Adipose tissue (tissue), 3 donors: ENCODE measurements at regions not wholly inside any gene's neighbourhood (a gene's known extent, or its start where the extent isn't known, plus 50 kb on each side); places are given as distances from the start of the nearest gene placed in this dataset.

Experiments
- H3K27ac ChIP-seq: one replicate; pipeline ENCODE4 v1.5.1; 2013; ENCODE audit warnings: low read depth, low read length
- WGBS, 3 donors: extraction: QIAGEN DNeasy Blood & Tissue Kit; methylation state at CpG; one replicate each; pipeline ENCODE4 v1.1.7; 2013; 5-methylcytosine and 5-hydroxymethylcytosine counted together
- donor health status: healthy with polysubstance abuse.
- donor health status: Bipolar disorder and iron deficiency.
- donor health status: healthy.

DNA sequence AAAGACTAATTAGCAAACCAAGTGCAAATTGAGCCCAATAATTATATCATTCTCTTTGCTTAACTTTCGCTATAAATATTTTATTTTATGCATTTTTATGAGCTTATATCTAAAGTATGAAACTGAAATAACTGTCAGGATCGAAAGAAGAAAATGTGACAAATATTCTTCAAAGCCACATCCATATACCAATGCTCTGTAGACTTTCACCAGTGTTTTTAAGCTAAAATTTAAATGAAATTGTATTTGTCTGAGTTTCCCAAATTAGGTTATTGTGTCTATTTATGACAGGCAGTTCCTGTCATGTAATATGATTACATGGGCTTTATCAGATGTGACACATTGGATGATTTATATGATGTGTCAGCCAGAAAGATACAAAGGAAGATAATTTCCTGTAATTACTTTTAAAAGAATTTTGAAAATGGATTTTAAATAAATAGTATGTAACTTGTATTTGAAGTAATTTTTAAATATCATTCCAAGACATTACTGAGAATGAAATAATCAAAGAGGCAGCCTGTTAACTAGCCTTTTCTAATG, 317.9 kb upstream of the KLF6 start:
- WGBS, 3 donors, result 82 to 96% (median 95%) methylated on average over 2 of the region's 2 CpGs
- H3K27ac ChIP-seq, result no peak overlapping the region

DNA sequence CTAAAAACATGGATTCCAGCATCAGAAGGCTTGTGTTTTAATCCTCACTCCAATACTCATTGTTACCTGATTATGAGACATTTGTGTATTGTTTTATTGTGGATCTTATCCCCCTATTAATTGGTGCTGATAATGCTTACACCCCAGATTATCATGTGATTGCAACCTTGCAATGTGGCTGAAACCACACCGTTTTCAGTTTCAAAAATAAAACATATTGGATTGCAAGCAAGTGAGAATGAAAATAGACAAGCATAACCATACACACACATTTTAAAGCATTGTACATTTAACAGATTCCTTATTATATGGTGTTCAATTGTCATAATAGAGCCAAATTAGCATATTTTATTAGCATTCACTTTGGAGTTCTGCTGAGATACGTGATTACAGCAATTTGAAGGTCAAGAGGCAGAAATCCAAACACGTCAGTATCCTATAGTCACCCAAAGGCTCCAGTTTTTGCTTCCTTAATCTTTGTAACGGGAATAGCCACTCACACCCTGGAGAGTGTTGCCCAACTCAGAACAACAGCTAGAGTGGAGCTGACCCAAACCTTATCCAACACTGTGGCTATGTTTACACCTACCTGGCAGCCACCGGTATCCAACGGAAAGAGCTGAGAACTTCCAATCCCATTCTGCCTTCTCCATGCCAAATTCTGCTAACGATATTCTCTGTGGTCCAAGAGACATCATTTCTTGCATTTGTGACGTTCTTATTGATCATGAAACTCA, 317.1 kb upstream of the KLF6 start:
- H3K27ac ChIP-seq, result no peak overlapping the region
- WGBS, 3 donors, result 74 to 92% (median 92%) methylated on average over 8 of the region's 8 CpGs

DNA sequence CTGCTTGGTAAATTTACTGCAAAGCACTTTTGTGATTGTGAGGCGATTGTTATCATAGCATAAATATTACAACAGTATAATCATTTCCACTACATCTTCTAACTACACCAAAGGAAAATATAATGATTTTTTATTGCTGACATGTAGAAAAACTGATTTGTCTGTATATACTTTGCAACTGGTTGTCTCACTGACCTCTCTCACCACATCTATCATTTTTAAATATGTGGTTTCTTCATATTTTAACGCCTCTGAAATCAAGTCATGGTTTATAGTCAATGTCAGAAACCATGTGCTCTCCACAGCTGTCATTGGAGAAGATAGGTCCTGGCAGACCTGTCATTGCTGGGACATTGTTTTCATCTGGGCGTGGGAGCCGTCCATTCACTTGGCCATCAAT, 315.4 kb upstream of the KLF6 start:
- 71 to 88% (median 88%) methylated on average over 4 of the region's 4 CpGs for WGBS, 3 donors

DNA sequence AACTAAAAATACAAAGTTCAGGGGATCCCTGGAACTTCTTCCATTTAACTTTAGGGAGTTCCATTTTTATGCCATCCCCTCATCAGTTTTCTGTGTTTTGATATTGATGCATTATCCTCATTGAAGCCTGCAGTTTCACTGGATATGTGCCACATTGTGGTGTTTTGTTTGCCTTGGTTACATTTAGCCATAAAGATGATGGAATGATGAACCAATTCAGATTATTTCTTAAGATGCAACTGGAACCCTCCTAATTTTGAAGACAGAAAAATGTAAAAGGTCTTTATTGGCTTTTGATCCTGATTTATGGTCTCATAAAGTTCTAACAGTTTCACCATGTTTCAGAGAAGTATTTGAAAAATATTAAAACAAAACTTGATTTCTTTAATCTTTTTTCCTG, 314.2 kb upstream of the KLF6 start:
- no peak overlapping the region for H3K27ac ChIP-seq

More for the DNA sequence above, 315.4 kb upstream of the KLF6 start:
- H3K27ac ChIP-seq, result no peak overlapping the region

DNA sequence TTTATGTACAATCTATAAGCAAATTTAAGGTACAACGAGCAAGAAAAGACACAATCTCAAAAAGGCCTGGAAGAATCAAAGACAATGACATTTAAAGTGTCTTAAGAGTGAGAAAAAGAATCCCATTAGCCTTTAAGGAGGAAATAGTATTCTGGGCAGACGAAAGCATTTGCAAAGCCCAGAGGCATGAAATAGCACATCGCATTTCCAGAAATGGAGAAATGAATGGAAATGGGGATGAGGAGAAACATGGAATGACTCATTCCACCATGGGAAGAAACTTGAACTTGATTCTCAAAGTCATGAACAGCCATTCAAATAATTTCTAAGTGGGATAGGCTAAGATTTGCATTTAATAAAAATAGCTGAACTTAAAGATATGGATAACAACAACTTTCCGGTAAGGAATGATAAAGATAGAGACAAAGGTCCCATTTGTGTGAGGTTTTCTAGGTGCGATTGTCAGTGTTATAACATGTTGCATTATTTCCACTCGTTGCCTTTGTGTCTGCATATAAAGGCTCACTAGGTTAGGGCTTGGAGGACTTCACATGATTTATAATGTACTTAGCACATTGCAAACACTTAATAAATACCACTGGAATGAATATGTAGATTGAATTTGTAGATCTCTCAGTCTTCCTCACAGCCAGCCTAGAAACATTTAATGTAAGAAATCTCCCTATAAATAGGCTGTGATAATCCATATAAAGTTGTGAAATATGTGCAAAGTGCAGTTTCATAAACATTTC, 310.3 kb upstream of the KLF6 start:
- H3K27ac ChIP-seq, result no peak overlapping the region
- 82 to 90% (median 87%) methylated on average over 6 of the region's 6 CpGs for WGBS, 3 donors

DNA sequence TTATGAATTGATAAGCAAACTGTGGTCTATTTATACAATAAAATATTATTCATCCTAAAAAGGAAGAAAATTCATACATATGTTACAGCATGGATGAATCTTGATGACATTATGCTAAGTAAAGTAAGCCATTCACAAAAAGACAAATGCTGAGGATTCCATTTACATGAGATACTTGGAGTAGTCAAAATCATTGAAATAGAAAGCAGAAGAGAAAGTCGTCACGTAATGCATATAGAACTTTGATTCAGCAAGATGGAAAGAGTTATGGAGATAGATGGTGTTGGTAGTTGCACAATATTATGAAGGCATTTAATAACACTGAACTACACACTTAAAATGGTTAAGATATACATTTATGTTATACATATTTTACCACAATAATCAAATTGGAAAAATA, 309.7 kb upstream of the KLF6 start:
- WGBS, 3 donors, result 86 to 99% (median 89%) methylated on average over 2 of the region's 2 CpGs
- no peak overlapping the region for H3K27ac ChIP-seq

DNA sequence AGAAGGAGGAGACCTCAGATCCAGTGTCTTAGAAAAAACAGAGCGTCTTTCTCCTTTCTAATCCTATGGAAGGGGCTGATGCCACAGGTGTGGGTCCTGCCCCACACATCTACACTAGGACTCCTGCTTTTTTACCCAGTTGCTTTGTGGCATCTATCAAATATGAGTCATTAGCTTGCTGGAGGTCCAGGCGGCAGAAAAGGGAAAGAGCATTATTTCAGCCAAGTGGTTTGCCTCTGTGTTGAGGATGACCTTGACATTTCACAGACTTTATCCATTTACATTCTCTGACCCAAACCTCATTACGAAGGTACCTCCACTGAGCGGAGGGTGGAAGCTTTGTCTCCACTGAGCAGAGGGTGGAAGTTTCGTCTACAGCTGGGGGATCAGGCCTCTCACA, 308.4 kb upstream of the KLF6 start:
- 58 to 93% (median 93%) methylated on average over 5 of the region's 5 CpGs for WGBS, 3 donors
- no peak overlapping the region for H3K27ac ChIP-seq

DNA sequence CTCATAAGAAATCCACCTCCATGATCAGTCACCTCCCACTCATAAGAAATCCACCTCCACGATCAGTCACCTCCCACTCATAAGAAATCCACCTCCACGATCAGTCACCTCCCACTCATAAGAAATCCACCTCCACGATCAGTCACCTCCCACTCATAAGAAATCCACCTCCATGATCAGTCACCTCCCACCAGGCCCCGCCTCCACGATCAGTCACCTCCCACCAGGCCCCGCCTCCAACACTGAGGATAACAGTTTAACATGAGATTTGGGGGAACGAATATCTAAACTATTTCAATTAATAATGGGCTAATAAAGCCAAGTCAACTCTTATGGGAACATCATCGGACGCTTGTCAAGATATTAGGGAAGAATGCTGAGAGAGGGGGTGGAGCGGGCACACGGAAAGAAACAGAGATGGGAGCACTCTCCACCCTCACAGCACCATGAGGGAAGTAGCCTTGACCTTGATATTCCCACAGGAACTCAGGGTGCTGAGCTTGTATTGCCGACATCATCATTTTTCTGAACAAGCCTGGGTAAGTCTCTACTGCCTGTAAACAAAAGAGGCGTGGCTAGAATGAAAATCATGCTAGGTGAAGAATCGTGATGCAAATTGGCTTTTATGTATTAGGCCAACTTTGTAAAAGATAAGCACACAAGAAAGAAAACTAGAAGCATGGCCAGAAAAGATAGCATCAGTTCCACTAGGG, 303.5 kb upstream of the KLF6 start:
- WGBS, 3 donors, result 83 to 92% (median 91%) methylated on average over 14 of the region's 14 CpGs
- no peak overlapping the region for H3K27ac ChIP-seq

DNA sequence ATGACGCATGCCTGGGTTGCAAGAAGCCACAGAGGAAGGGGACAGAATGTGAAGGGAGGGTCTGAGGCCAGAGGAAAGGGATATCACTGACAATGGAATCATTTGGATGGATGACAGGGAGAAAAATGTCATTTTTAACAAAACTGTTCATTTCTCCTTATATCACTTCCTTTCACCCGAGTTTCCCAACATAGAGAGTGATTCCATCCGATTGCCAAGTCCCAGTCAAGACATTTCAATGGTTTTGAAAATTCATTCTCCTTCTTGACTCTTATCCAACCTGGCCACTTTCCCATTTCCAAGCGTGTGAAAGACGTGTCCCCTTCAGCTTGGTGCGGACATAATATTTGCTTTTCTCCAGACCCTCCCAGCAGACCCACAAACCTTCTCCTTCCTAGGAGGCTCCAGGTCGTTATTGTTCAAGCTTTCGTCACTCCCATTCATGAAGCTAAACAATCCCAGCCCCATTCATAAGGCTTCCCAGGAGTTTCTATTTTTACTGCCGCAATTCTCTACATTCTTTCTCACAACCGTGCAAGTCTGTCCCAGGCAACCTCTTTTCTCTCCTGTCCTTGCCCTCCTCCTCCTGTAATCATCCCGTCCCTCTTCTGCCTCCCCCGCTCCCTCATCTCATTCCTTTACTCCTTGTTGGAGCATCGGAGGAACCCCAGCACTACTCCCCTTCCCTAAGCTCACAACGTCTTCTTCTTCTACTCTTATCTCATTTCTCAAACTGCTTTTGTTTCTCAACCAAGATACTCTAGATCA, 301.3 kb upstream of the KLF6 start:
- WGBS, 3 donors, result 45 to 51% (median 47%) methylated on average over 14 of the region's 14 CpGs
- H3K27ac ChIP-seq, result no peak overlapping the region

DNA sequence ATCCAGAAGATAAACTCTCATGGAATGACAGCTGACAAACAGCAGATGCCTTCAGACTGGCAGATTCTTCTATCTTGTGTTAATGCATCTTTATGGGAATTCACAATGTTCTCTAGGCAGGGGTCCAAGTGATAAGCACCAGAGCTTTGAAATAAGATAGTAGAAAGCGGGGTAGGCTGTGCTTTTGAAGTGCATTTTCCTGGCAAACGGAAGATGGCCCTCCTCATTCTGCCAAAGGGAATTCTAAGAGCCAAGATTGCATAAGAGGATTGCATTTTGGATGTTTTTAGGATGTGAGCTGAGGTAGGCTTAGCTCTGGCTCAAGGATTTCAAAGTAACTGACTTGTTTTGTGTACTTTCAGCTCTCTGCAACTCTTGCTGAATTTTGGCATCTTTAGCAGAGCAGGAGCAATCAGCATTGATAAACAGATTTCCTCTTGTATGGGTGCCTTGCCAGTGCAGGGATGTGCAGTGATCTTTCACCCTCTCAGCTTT, 298.5 kb upstream of the KLF6 start:
- 41 to 47% (median 44%) methylated on average over 2 of the region's 2 CpGs for WGBS, 3 donors
- H3K27ac ChIP-seq, result no peak overlapping the region

DNA sequence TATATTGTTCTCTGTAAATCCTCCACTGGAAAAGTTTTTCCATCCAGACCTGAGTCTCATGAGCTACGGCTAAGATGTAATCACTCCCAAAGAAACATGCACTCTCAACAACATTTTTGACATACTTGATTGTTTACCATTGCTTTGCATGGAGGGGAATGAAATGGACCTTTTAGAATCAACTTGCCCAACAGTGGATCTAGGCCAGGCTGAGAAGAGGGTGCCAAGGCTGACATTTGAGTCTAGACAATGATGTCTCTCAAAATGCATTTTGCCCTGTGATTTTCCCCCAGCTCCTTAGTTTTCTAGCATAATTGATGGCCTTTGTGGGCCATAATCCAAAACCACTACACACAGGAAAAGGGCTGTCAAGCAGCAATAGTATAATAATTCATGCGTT, 297.9 kb upstream of the KLF6 start:
- WGBS, 3 donors, result 44 to 79% (median 60%) methylated on average over 2 of the region's 2 CpGs
- H3K27ac ChIP-seq, result no peak overlapping the region

DNA sequence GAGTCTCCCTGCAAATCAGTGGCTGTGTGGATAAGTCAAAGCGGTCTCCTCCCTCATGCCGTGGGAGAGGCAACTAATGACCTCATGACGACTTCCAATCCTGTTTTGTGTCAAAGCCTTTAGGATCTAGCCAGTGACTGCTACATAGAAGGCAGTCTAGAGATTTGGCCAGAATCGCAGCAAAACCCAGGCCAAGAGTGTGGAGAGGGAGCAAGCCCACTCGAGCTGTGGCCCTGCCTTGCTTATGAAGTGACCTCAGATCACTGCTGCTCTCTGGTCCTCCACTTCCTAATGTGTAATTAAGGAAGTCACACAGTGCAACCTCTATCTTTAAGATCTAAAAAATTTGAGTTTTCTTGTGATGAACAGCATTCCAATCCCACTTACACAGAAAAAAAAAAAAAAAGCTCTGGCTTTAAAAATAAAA, 296.7 kb upstream of the KLF6 start:
- H3K27ac ChIP-seq, result no peak overlapping the region
- 56 to 65% (median 56%) methylated on average over 5 of the region's 5 CpGs for WGBS, 3 donors

DNA sequence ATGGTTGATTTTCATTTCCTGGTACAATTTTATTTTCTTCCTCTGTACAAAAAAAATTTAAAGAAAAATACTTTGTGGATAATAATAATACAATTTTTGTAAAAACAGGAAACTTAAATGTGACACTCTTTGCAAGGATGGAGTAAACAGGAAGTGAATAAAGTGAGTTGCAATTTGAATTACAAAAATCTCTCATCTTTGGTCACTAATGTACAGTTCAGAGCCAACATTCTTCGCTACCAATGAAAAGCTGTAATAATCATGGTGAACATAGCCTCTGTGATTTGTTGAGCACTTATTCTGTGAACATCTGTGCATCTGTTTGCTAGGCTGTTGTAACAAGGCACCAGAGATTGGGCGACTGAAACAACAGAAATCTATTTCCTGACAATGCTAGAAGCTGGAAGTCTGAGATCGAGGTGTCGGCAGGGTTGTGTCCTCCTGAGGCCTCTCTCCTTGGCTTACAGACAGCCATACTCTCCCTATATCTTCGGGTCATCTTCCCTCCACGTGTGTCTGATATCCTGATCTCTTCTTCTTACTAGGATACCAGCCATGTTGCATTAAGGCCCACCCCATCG, 295.3 kb upstream of the KLF6 start:
- 68 to 78% (median 71%) methylated on average over 7 of the region's 7 CpGs for WGBS, 3 donors
- no peak overlapping the region for H3K27ac ChIP-seq

DNA sequence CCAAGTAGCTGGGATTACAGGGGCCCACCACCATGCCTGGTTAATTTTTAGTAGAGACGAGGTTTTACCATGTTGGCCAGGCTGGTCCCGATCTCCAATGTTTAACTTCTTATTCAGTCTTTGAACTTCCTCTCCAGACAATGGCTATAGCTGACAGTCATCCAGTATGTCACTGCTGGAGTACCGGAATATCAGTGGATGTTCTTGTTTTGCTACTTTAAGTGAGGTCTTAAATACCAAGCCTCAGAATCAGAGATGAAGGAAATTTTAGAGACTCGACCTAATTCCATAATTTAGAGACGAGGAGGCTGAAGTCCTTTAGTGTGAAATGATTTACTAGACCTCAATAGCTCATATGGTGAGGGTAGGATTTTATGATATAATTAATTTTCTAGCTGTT, 294.8 kb upstream of the KLF6 start:
- H3K27ac ChIP-seq, result no peak overlapping the region
- 71 to 81% (median 73%) methylated on average over 5 of the region's 5 CpGs for WGBS, 3 donors

DNA sequence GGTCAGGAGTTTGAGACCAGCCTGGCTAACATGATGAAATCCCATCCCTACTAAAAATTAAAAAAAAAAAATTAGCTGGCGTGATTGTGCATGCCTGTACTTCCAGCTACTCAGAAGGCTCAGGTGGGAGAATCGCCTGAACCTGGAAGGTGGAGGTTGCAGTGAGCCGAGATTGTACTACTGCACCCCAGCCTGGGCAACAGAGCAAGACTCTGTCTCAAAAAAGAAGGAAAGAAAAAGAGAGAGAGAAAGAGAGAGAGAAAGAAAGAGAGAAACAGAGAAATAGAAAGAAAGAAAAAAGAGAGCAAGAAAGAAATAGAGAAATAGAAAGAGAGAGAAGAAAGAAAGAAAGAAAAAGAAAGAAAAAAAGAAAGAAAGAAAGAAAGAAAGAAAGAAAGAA, 292.8 kb upstream of the KLF6 start:
- WGBS, 3 donors, result 76 to 97% (median 93%) methylated on average over 3 of the region's 3 CpGs

DNA sequence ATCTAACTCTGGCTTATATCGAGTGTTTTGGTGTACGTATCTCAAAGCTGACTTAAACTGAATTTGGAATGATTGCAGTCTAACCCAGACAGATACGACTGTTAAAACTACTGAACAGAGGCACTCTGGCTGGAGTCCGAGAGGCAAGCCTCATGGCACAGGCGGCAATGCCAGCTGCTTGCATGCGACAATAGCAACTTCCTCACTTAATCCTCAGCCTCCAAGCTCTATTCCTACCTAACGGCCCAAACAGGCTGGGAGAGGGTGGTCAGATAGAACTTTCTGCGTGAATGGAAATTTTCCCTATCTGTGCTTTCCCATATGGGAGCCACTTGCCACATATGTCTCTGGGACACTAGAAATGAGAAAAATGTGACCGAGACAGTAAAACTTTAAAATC, 292.0 kb upstream of the KLF6 start:
- 80 to 98% (median 95%) methylated on average over 9 of the region's 9 CpGs for WGBS, 3 donors
- no peak overlapping the region for H3K27ac ChIP-seq

More for the DNA sequence above, 292.8 kb upstream of the KLF6 start:
- H3K27ac ChIP-seq, result no peak overlapping the region

DNA sequence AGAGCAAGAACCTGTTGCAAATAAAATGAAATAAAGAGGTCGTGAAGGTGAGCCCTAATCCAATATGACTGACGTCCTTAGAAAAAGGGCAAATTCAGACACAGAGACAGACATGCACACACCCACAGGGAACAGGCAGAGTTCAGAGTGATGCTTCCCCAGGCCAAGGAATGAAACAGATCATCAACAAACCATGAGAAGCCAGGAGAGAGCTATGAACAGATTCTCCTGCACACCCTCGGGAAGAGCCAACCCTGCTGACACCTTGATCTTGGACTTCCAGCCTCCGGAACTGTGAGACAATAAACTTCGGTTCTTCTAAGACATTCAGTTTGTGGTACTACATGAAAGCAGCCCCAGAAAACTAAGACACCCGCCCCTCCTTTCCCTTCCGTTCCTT, 290.4 kb upstream of the KLF6 start:
- WGBS, 3 donors, result 79 to 96% (median 93%) methylated on average over 7 of the region's 7 CpGs
- H3K27ac ChIP-seq, result no peak overlapping the region
